ENCODE measurements at regions not wholly inside any gene's neighbourhood (a gene's known extent, or its start where the extent isn't known, plus 50 kb on each side); places are given as distances from the start of the nearest gene placed in this dataset.

- TF ChIP-seq CTCF (IDR thresholded peaks at IDR 0.05; ENCODE audit: insufficient read depth, low read length, poor library complexity, severe bottlenecking), result no peak
- H3K36me3 ChIP-seq (ENCODE audit: control insufficient read depth, insufficient read depth, low read length), result no peaks in the 10 kb centered on the region
- no peaks in the 10 kb centered on the region; the same call in 1 of the 2 replicates for H3K27me3 ChIP-seq (replicated peaks; ENCODE audit: control insufficient read depth, insufficient read depth, low read length)
- H3K4me3 ChIP-seq (replicated peaks; ENCODE audit: low read depth, low read length), result no peak overlapping the region
- DNase-seq (ENCODE audit: extremely low read depth, insufficient read length), result no peak
Observed at GRCh38 chr5:171657473-171657872, 128.1 kb upstream of the SMIM23 start.

DNA sequence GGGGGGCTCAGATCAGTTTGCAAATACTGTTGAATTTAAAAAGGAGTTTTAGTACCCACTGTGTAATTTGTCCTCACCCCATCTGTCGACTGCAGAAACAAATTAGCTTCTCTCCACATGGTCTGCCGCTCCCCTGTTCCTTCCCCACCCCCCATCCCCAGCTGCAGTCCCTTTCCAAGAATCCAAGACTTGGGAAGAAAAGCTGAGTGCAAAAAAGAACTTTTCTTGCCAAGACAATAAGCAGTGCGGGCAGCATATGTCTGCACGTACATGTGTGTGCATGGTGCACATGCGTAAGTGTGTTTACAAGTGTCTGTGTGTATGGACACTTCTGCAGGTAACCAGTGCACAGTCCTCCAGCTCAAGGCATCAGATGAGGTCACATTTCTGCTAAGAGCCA is 125.7 kb upstream of the SMIM23 start:
- peaks cover 2% of the 10 kb centered on the region for H3K27me3 ChIP-seq (replicated peaks; ENCODE audit: control insufficient read depth, insufficient read depth, low read length)
- no peak overlapping the region for H3K4me3 ChIP-seq (replicated peaks; ENCODE audit: low read depth, low read length)
- no peak for DNase-seq (ENCODE audit: extremely low read depth, insufficient read length)
- no peaks in the 10 kb centered on the region for H3K36me3 ChIP-seq (ENCODE audit: control insufficient read depth, insufficient read depth, low read length)
- TF ChIP-seq CTCF (IDR thresholded peaks at IDR 0.05; ENCODE audit: insufficient read depth, low read length, poor library complexity, severe bottlenecking), result no peak

GRCh38 chr5:171660434-171660833 is 125.2 kb upstream of the SMIM23 start:
- peaks cover 2% of the 10 kb centered on the region for H3K27me3 ChIP-seq (replicated peaks; ENCODE audit: control insufficient read depth, insufficient read depth, low read length)
- TF ChIP-seq CTCF (IDR thresholded peaks at IDR 0.05; ENCODE audit: insufficient read depth, low read length, poor library complexity, severe bottlenecking), result no peak
- H3K36me3 ChIP-seq (ENCODE audit: control insufficient read depth, insufficient read depth, low read length), result no peaks in the 10 kb centered on the region
- H3K4me3 ChIP-seq (replicated peaks; ENCODE audit: low read depth, low read length), result no peak overlapping the region
- DNase-seq (ENCODE audit: extremely low read depth, insufficient read length), result no peak

DNA sequence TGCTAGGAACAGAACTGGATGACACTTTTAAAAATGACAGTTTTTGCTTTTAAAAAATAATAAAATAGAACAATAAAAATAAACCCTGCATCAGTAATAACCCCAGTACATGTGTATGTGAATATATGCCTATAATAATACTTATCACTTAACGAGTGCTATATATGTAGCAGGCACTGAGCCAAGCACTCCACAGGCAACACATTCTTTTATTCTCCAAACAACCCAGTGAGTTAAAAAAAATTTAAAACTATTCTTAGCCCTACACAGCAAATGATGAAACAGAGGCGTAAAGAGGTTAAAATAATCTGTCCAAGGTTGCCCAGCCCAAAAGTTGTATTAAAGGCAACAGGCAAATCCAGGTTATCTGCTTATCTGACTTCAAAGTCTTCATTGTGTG is 124.5 kb upstream of the SMIM23 start:
- Histone ChIP-seq H3K36me3 (ENCODE audit: control insufficient read depth, insufficient read depth, low read length) (no peaks in the 10 kb centered on the region), H3K4me3 (replicated peaks; ENCODE audit: low read depth, low read length) (no peak overlapping the region), H3K27me3 (replicated peaks; ENCODE audit: control insufficient read depth, insufficient read depth, low read length) (peaks cover 2% of the 10 kb centered on the region)
- no peak for DNase-seq (ENCODE audit: extremely low read depth, insufficient read length)
- TF ChIP-seq CTCF (IDR thresholded peaks at IDR 0.05; ENCODE audit: insufficient read depth, low read length, poor library complexity, severe bottlenecking), result no peak

GRCh38 chr5:171663311-171664085 is 122.1 kb upstream of the SMIM23 start:
- peaks cover 2% of the 10 kb centered on the region for H3K27me3 ChIP-seq (replicated peaks; ENCODE audit: control insufficient read depth, insufficient read depth, low read length)
- TF ChIP-seq CTCF (IDR thresholded peaks at IDR 0.05; ENCODE audit: insufficient read depth, low read length, poor library complexity, severe bottlenecking), result no peak
- DNase-seq (ENCODE audit: extremely low read depth, insufficient read length), result no peak

More at GRCh38 chr5:171663311-171664085, 122.1 kb upstream of the SMIM23 start:
- Histone ChIP-seq H3K4me3 (replicated peaks; ENCODE audit: low read depth, low read length) (no peak overlapping the region), H3K36me3 (ENCODE audit: control insufficient read depth, insufficient read depth, low read length) (no peaks in the 10 kb centered on the region)

Measured in GM06990 (cell line).